Keratinocyte (primary cell): ENCODE measurements at regions not wholly inside any gene's neighbourhood (a gene's known extent, or its start where the extent isn't known, plus 50 kb on each side); places are given as distances from the start of the nearest gene placed in this dataset.

Experiments used
- EZH2 ChIP-seq: IDR thresholded peaks from one replicate; pipeline ENCODE4 v1.6.1; 2012; ENCODE audit warnings: inconsistent platforms, mild to moderate bottlenecking, low read length, moderate library complexity
- TF ChIP-seq, protein P1 (sequence below), 3 experiments: IDR thresholded peaks in 1 of 3; conservative IDR thresholded peaks in 1 of 3; optimal IDR thresholded peaks in 1 of 3; 2 replicates in 2 of 3; 3 replicates in 1 of 3; pipeline versions ENCODE3 to v1.5.1; 2011; ENCODE audit warnings: low read length in 3 of 3, mild to moderate bottlenecking in 3 of 3, moderate library complexity in 2 of 3, control low read depth in 1 of 3, inconsistent platforms in 1 of 3; ENCODE audit not compliant: insufficient read depth in 2 of 3; ENCODE audit errors: extremely low read depth in 1 of 3

DNA sequence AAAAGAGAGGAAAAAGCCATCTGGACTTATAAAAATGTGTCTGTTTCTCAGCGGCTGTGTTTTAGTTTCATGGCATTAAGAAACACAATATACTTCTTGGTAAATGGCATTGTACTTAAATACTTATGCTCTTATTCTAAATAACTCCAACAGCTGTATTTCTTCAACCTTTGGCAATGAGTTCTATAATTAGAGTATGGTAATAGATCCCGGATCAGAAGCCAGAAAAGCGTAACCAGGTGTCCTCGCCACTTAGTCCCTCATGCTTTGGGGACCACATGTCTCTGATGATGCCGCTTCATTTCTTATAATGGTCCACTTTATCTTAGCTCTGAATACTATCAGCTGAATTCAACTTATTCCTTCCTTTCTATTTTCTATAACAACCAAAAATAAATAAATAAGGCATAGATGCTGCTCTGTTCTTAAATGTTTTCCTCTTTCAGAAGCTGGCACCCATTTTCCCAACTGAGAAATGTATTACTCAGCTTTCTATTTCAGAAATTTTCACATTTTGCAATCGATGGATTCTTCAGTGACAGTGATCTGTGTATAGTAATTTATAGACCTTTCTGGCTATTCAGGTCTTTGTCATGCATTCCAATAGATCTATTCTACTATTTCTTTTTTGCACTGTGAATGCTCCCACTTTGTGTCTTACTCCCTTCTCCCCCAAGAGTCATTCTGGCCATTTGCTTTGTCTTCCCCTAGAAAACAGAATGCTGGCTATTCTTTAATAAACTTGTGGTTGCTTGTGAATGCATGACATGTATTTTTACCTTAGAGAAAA lies 87.6 kb upstream of the KBTBD8 start:
- TF ChIP-seq, protein P1, sequence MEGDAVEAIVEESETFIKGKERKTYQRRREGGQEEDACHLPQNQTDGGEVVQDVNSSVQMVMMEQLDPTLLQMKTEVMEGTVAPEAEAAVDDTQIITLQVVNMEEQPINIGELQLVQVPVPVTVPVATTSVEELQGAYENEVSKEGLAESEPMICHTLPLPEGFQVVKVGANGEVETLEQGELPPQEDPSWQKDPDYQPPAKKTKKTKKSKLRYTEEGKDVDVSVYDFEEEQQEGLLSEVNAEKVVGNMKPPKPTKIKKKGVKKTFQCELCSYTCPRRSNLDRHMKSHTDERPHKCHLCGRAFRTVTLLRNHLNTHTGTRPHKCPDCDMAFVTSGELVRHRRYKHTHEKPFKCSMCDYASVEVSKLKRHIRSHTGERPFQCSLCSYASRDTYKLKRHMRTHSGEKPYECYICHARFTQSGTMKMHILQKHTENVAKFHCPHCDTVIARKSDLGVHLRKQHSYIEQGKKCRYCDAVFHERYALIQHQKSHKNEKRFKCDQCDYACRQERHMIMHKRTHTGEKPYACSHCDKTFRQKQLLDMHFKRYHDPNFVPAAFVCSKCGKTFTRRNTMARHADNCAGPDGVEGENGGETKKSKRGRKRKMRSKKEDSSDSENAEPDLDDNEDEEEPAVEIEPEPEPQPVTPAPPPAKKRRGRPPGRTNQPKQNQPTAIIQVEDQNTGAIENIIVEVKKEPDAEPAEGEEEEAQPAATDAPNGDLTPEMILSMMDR (optimal IDR thresholded peaks at IDR 0.05 in 1 of 3, IDR thresholded peaks at IDR 0.05 in 1 of 3, conservative IDR thresholded peaks at IDR 0.05 in 1 of 3; ENCODE audit: extremely low read depth in 1 of 3, insufficient read depth in 2 of 3, low read length in 3 of 3): no peak
- TF ChIP-seq EZH2: no peak
